ENCODE measurements at regions not wholly inside any gene's neighbourhood (a gene's known extent, or its start where the extent isn't known, plus 50 kb on each side); places are given as distances from the start of the nearest gene placed in this dataset.

DNA sequence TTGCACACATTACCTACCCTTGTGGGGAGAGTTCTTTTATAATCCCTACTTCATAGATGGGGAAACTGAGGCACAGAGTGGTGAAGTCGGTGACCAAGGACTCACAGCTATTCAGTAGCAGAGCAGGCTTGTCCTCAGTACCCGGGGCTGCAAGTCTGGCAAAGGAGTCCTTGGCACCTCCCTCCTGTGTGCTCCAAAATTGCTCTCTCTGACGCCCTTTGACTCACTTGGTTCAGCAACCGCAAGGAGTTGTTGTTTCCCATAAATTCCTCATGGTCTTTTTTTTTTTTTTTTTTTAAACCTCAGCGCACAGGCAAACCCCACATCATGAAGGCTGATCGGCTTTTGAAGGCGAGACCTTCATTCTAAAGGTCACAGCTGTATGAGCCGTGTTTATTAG is 143.2 kb downstream of the CEBPB start:
- TF ChIP-seq POLR2AphosphoS5 (IDR thresholded peaks at IDR 0.05; ENCODE audit: low read depth, low read length) (no peak), POLR2A (IDR thresholded peaks at IDR 0.05; ENCODE audit: low read depth, low read length) (no peak), TAF1 (IDR thresholded peaks at IDR 0.05; ENCODE audit: borderline replicate concordance, low read depth, low read length) (no peak)

Data from GM12892 (cell line).